Suprapubic skin (tissue), 4 donors: ENCODE measurements at regions not wholly inside any gene's neighbourhood (a gene's known extent, or its start where the extent isn't known, plus 50 kb on each side); places are given as distances from the start of the nearest gene placed in this dataset.

Experiments used
- CTCF ChIP-seq, 2 donors: fragments of 200-600 bp in 1 of 2; fragments of 450-650 bp in 1 of 2; sonication (generic) in 1 of 2; IDR thresholded peaks; one replicate each; pipeline ENCODE4 v1.5.1; 2016 to 2019; ENCODE audit warnings: antibody characterized with exemption in 2 of 2, mild to moderate bottlenecking in 1 of 2, moderate library complexity in 1 of 2
- EP300 ChIP-seq: sonication (generic); formaldehyde crosslinking; IDR thresholded peaks from one replicate; pipeline ENCODE4 v1.6.1; 2017; ENCODE audit warnings: antibody characterized with exemption
- POLR2A ChIP-seq, 2 donors: fragments of 450-650 bp; IDR thresholded peaks; one replicate each; pipeline ENCODE4 v1.6.1; 2017; ENCODE audit warnings: antibody characterized with exemption in 2 of 2, mild to moderate bottlenecking in 2 of 2, moderate library complexity in 2 of 2
- POLR2AphosphoS5 ChIP-seq, 3 donors: sonication (generic); formaldehyde crosslinking; IDR thresholded peaks; one replicate each; pipeline ENCODE4 v1.6.1; 2017; ENCODE audit warnings: antibody characterized with exemption in 3 of 3

- TF ChIP-seq CTCF (IDR thresholded peaks at IDR 0.05) (no peak), EP300 (no peak), POLR2A (IDR thresholded peaks at IDR 0.05) (no peak), POLR2AphosphoS5 (IDR thresholded peaks at IDR 0.05) (no peak)
Measured at GRCh38 chr5:91434348-91434747, 51.2 kb upstream of the ARRDC3 start.
